SK-N-SH (cell line): ENCODE measurements at regions not wholly inside any gene's neighbourhood (a gene's known extent, or its start where the extent isn't known, plus 50 kb on each side); places are given as distances from the start of the nearest gene placed in this dataset.

Experiments used
- CTCF ChIP-seq: fragments of 200-600 bp; sonication (generic); IDR thresholded peaks from 2 replicates; pipeline ENCODE4 v1.6.1; 2017; ENCODE audit warnings: antibody characterized with exemption, mild to moderate bottlenecking, moderate library complexity
- POLR2AphosphoS5 ChIP-seq: IDR thresholded peaks from 2 replicates; pipeline ENCODE4 v1.6.1; 2012; ENCODE audit warnings: low read depth, low read length

GRCh38 chrX:128759745-128760144, 707.5 kb upstream of the ACTRT1 start:
- TF ChIP-seq CTCF (no peak), POLR2AphosphoS5 (no peak)
